ENCODE measurements at regions not wholly inside any gene's neighbourhood (a gene's known extent, or its start where the extent isn't known, plus 50 kb on each side); places are given as distances from the start of the nearest gene placed in this dataset.

GRCh38 chr1:105419030-105419429 is 1637.4 kb upstream of the PRMT6 start:
- WGBS, 2 donors, result 44 to 100% methylated on average over 1 of the region's 1 CpG
- Histone ChIP-seq H3K27me3 (no peaks in the 10 kb centered on the region), H3K9me3 (no peaks in the 10 kb centered on the region), H3K4me1 (no peaks in the 10 kb centered on the region), H3K27ac (no peak overlapping the region), H3K4me3 (no peak overlapping the region), H3K36me3 (ENCODE audit: low read depth, missing control alignments) (no peaks in the 10 kb centered on the region)
- TF ChIP-seq POLR2A (IDR thresholded peaks at IDR 0.05), result no peak
- TF ChIP-seq CTCF (IDR thresholded peaks at IDR 0.05), result no peak
- DNase-seq, result no peak
- intact Hi-C loops (cut with DNase I; ENCODE audit: low total_unique reads), result no loop called here

- Histone ChIP-seq H3K4me1 (no peaks in the 10 kb centered on the region), H3K27ac (no peak overlapping the region), H3K4me3 (no peak overlapping the region), H3K27me3 (no peaks in the 10 kb centered on the region), H3K36me3 (ENCODE audit: low read depth, missing control alignments) (no peaks in the 10 kb centered on the region), H3K9me3 (no peaks in the 10 kb centered on the region)
- intact Hi-C loops (cut with DNase I; ENCODE audit: low total_unique reads), result no loop called here
- 47 to 48% methylated on average over 2 of the region's 2 CpGs for WGBS, 2 donors
- DNase-seq, result no peak
- TF ChIP-seq POLR2A (IDR thresholded peaks at IDR 0.05) (no peak), CTCF (IDR thresholded peaks at IDR 0.05) (no peak)
Observed at GRCh38 chr1:105427543-105427942, 1628.9 kb upstream of the PRMT6 start.

- Histone ChIP-seq H3K27me3 (no peaks in the 10 kb centered on the region), H3K9me3 (no peaks in the 10 kb centered on the region), H3K4me1 (no peaks in the 10 kb centered on the region), H3K27ac (no peak overlapping the region), H3K36me3 (ENCODE audit: low read depth, missing control alignments) (no peaks in the 10 kb centered on the region), H3K4me3 (no peak overlapping the region)
- 87 to 88% methylated on average over 7 of the region's 7 CpGs for WGBS, 2 donors
- no peak for DNase-seq
- intact Hi-C loops (cut with DNase I; ENCODE audit: low total_unique reads), result no loop called here
- TF ChIP-seq POLR2A (IDR thresholded peaks at IDR 0.05), result no peak
- no peak for TF ChIP-seq CTCF (IDR thresholded peaks at IDR 0.05)
Observed at GRCh38 chr1:105436589-105437259, 1619.8 kb upstream of the PRMT6 start.

- no peak overlapping the region for H3K27ac ChIP-seq
- DNase-seq, result no peak
- H3K9me3 ChIP-seq, result no peaks in the 10 kb centered on the region
- no peak for TF ChIP-seq POLR2A (IDR thresholded peaks at IDR 0.05)
- TF ChIP-seq CTCF (IDR thresholded peaks at IDR 0.05), result no peak
- intact Hi-C loops (cut with DNase I; ENCODE audit: low total_unique reads), result no loop called here
- H3K27me3 ChIP-seq, result no peaks in the 10 kb centered on the region
- WGBS, 2 donors, result 88% methylated on average over 1 of the region's 1 CpG
- H3K36me3 ChIP-seq (ENCODE audit: low read depth, missing control alignments), result no peaks in the 10 kb centered on the region
- H3K4me1 ChIP-seq, result no peaks in the 10 kb centered on the region
- H3K4me3 ChIP-seq, result no peak overlapping the region
Observed at GRCh38 chr1:105437847-105438246, 1618.6 kb upstream of the PRMT6 start.

- 68 to 69% methylated on average over 4 of the region's 4 CpGs for WGBS, 2 donors
- H3K4me3 ChIP-seq, result no peak overlapping the region
- H3K27ac ChIP-seq, result no peak overlapping the region
- no peaks in the 10 kb centered on the region for H3K27me3 ChIP-seq
- no peaks in the 10 kb centered on the region for H3K36me3 ChIP-seq (ENCODE audit: low read depth, missing control alignments)
- no peak for DNase-seq
- H3K9me3 ChIP-seq, result no peaks in the 10 kb centered on the region
- intact Hi-C loops (cut with DNase I; ENCODE audit: low total_unique reads), result no loop called here
- no peak for TF ChIP-seq POLR2A (IDR thresholded peaks at IDR 0.05)
- no peak for TF ChIP-seq CTCF (IDR thresholded peaks at IDR 0.05)
- H3K4me1 ChIP-seq, result no peaks in the 10 kb centered on the region
Observed at GRCh38 chr1:105442901-105443300, 1613.6 kb upstream of the PRMT6 start.

All from testis (tissue), 2 donors.